ENCODE measurements at regions not wholly inside any gene's neighbourhood (a gene's known extent, or its start where the extent isn't known, plus 50 kb on each side); places are given as distances from the start of the nearest gene placed in this dataset.

- Histone ChIP-seq H3K27ac (ENCODE audit: low read depth in 1 of 2, low read length in 1 of 2) (no peak overlapping the region), H3K4me3 (no peak overlapping the region), H3K36me3 (ENCODE audit: control insufficient read depth in 4 of 4, insufficient read depth in 4 of 4, low read length in 4 of 4) (no peaks in the 10 kb centered on the region), H3K9me3 (ENCODE audit: control insufficient read depth in 4 of 4, insufficient read depth in 3 of 4, low read length in 3 of 4) (peaks cover 0 to 2% (median 0%) of the 10 kb centered on the region in 4 donors), H3K9ac (ENCODE audit: insufficient read depth in 1 of 2, low read length in 2 of 2) (no peak overlapping the region), H3K27me3 (ENCODE audit: control insufficient read depth in 3 of 3, insufficient read depth in 3 of 3, low read length in 2 of 3) (peaks cover 0 to 3% (median 3%) of the 10 kb centered on the region in 3 donors), H3K4me1 (ENCODE audit: control insufficient read depth in 5 of 5, insufficient read depth in 5 of 5, low read length in 5 of 5) (no peaks in the 10 kb centered on the region)
- 70 to 76% methylated on average over 5 of the region's 5 CpGs for whole genome bisulfite sequencing, 2 donors
- DNase-seq (no peak), ATAC-seq (ENCODE audit: insufficient read depth, low FRiP score) (no peak)
- TF ChIP-seq CTCF (IDR thresholded peaks at IDR 0.05; ENCODE audit: control extremely low read depth, extremely low read depth), result no peak
These were observed 133.7 kb downstream of the FOXB1 start for GRCh38 chr15:60137711-60138396.

DNA sequence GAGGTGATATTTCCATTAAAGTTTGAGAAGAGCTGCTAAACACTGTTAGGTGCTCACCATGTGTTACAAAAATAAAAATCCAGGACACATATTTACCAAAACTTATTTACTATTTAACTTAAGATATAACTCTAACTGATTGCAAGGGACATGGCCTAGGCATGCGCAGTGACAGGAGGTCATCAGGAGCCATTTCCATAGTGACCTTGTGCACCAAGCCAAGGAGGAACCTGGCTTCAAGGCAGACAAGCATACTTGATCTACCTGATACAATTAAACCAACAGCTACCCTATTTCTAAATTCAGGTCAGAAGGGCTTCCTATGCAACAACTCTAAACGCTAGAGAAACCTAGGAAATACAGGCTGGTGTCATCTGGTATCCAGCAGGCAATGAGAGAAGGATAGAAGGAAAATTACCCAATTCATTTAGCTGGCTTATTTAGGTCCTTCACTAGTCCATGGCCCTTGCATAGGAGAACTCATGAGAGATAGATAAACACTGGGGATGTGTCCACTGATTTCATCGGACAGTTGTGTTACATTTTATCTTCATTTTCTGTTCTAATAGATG, 134.4 kb downstream of the FOXB1 start:
- no peak overlapping the region for H3K4me3 ChIP-seq
- peaks cover 0 to 3% (median 3%) of the 10 kb centered on the region in 3 donors for H3K27me3 ChIP-seq (ENCODE audit: control insufficient read depth in 3 of 3, insufficient read depth in 3 of 3, low read length in 2 of 3)
- WGBS, 2 donors, result 87 to 91% methylated on average over 3 of the region's 3 CpGs
- no peaks in the 10 kb centered on the region for H3K4me1 ChIP-seq (ENCODE audit: control insufficient read depth in 5 of 5, insufficient read depth in 5 of 5, low read length in 5 of 5)
- peaks cover 0 to 2% (median 0%) of the 10 kb centered on the region in 4 donors for H3K9me3 ChIP-seq (ENCODE audit: control insufficient read depth in 4 of 4, insufficient read depth in 3 of 4, low read length in 3 of 4)
- no peak overlapping the region for H3K9ac ChIP-seq (ENCODE audit: insufficient read depth in 1 of 2, low read length in 2 of 2)
- DNase-seq, result no peak
- no peak for ATAC-seq (ENCODE audit: insufficient read depth, low FRiP score)
- no peaks in the 10 kb centered on the region for H3K36me3 ChIP-seq (ENCODE audit: control insufficient read depth in 4 of 4, insufficient read depth in 4 of 4, low read length in 4 of 4)
- no peak overlapping the region for H3K27ac ChIP-seq (ENCODE audit: low read depth in 1 of 2, low read length in 1 of 2)
- no peak for TF ChIP-seq CTCF (IDR thresholded peaks at IDR 0.05; ENCODE audit: control extremely low read depth, extremely low read depth)

DNA sequence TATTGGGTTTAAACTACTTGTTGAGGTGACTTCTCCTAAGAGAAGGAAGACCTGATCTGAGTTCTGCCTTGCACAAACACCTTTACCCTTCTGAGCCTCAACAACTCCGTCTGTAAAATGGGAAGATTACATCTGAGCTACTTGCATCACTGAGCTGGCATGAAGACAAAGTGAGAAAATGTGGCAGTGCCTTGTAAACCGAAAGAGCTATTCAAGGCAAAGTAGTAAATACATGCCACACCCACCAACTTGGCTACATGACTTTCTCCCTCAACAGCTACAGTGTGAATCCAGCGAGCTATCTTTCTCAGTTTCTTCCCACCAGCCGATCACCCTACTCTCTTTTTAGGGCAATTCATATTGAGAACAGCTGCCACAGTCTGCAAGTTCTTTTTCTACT, 148.3 kb downstream of the FOXB1 start:
- ATAC-seq (ENCODE audit: insufficient read depth, low FRiP score) (no peak), DNase-seq (no peak)
- no peak overlapping the region for H3K9ac ChIP-seq (ENCODE audit: insufficient read depth in 1 of 2, low read length in 2 of 2)
- no peak for TF ChIP-seq CTCF (IDR thresholded peaks at IDR 0.05; ENCODE audit: control extremely low read depth, extremely low read depth)
- no peak overlapping the region for H3K4me3 ChIP-seq
- no peaks in the 10 kb centered on the region for H3K36me3 ChIP-seq (ENCODE audit: control insufficient read depth in 4 of 4, insufficient read depth in 4 of 4, low read length in 4 of 4)
- no peaks in the 10 kb centered on the region for H3K9me3 ChIP-seq (ENCODE audit: control insufficient read depth in 4 of 4, insufficient read depth in 3 of 4, low read length in 3 of 4)
- 81 to 92% methylated on average over 4 of the region's 4 CpGs for WGBS, 2 donors
- H3K27ac ChIP-seq (ENCODE audit: low read depth in 1 of 2, low read length in 1 of 2), result no peak overlapping the region
- H3K27me3 ChIP-seq (ENCODE audit: control insufficient read depth in 3 of 3, insufficient read depth in 3 of 3, low read length in 2 of 3), result peaks cover 0 to 7% (median 4%) of the 10 kb centered on the region in 3 donors
- no peaks in the 10 kb centered on the region for H3K4me1 ChIP-seq (ENCODE audit: control insufficient read depth in 5 of 5, insufficient read depth in 5 of 5, low read length in 5 of 5)

All from lung (tissue), 11 donors.